Esophagus muscularis mucosa (tissue), 4 donors: ENCODE measurements at regions not wholly inside any gene's neighbourhood (a gene's known extent, or its start where the extent isn't known, plus 50 kb on each side); places are given as distances from the start of the nearest gene placed in this dataset.

Experiments used
- EP300 ChIP-seq: sonication (generic); formaldehyde crosslinking; IDR thresholded peaks from one replicate; pipeline ENCODE4 v1.6.1; 2017; ENCODE audit warnings: antibody characterized with exemption
- POLR2A ChIP-seq: fragments of 450-650 bp; IDR thresholded peaks from one replicate; pipeline ENCODE4 v1.6.1; 2017; ENCODE audit warnings: antibody characterized with exemption, moderate library complexity, mild to moderate bottlenecking, low read depth
- POLR2AphosphoS5 ChIP-seq, 2 donors: sonication (generic); formaldehyde crosslinking; IDR thresholded peaks; one replicate each; pipeline ENCODE4 v1.6.1; 2017; ENCODE audit warnings: antibody characterized with exemption in 2 of 2
- TF ChIP-seq, protein P1 (sequence below), 3 experiments: fragments of 200-600 bp in 2 of 3; fragments of 450-650 bp in 1 of 3; sonication (generic) in 2 of 3; IDR thresholded peaks; one replicate each; pipeline ENCODE4 v1.5.1; 2017 to 2019; ENCODE audit warnings: antibody characterized with exemption in 3 of 3, mild to moderate bottlenecking in 2 of 3, moderate library complexity in 1 of 3

GRCh38 chr14:60585676-60586075 is 63.6 kb downstream of the SIX1 start:
- TF ChIP-seq, protein P1, sequence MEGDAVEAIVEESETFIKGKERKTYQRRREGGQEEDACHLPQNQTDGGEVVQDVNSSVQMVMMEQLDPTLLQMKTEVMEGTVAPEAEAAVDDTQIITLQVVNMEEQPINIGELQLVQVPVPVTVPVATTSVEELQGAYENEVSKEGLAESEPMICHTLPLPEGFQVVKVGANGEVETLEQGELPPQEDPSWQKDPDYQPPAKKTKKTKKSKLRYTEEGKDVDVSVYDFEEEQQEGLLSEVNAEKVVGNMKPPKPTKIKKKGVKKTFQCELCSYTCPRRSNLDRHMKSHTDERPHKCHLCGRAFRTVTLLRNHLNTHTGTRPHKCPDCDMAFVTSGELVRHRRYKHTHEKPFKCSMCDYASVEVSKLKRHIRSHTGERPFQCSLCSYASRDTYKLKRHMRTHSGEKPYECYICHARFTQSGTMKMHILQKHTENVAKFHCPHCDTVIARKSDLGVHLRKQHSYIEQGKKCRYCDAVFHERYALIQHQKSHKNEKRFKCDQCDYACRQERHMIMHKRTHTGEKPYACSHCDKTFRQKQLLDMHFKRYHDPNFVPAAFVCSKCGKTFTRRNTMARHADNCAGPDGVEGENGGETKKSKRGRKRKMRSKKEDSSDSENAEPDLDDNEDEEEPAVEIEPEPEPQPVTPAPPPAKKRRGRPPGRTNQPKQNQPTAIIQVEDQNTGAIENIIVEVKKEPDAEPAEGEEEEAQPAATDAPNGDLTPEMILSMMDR (IDR thresholded peaks at IDR 0.05), result no peak
- no peak for TF ChIP-seq POLR2A
- TF ChIP-seq EP300, result no peak
- no peak for TF ChIP-seq POLR2AphosphoS5 (IDR thresholded peaks at IDR 0.05)
